Activated CD8-positive, alpha-beta T cell treated with anti-CD3 and anti-CD28 coated beads, Interleukin-2, amount 10 ng/mL, durations not matched to agents 7 days and 5 days (primary cell): ENCODE measurements at regions not wholly inside any gene's neighbourhood (a gene's known extent, or its start where the extent isn't known, plus 50 kb on each side); places are given as distances from the start of the nearest gene placed in this dataset.

Source experiments
- ATAC-seq: fragments of 150-1000 bp; cut with Tn5 transposase; one replicate; pipeline ENCODE4 v1.10.0; 2021; ENCODE audit warnings: moderate library complexity
- CTCF ChIA-PET: fragments of 350-600 bp; sonication (Branson Sonifier 250); formaldehyde crosslinking; loops from one replicate; lab custom pipeline; 2021; ENCODE audit warnings: antibody characterized with exemption; lab: Charles Lee
- POLR2A ChIA-PET: fragments of 350-600 bp; sonication (Branson Sonifier 250); formaldehyde crosslinking; loops from one replicate; lab custom pipeline; 2021; ENCODE audit warnings: antibody characterized with exemption; lab: Charles Lee
- DNase-seq: peaks from one replicate; pipeline ENCODE4 v3.0.0-alpha.2; 2020
- H3K27ac Mint-ChIP-seq: one replicate; pipeline ENCODE4 v1.8.0; 2021; ENCODE audit warnings: mild to moderate bottlenecking, mixed read lengths
- H3K27me3 Mint-ChIP-seq: one replicate; pipeline ENCODE4 v1.8.0; 2021; ENCODE audit warnings: low read depth, mixed read lengths
- H3K36me3 Mint-ChIP-seq: one replicate; pipeline ENCODE4 v1.8.0; 2021; ENCODE audit warnings: low read depth, mixed read lengths
- H3K4me1 Mint-ChIP-seq: one replicate; pipeline ENCODE4 v1.8.0; 2021; ENCODE audit warnings: low read depth, mixed read lengths
- H3K4me3 Mint-ChIP-seq: one replicate; pipeline ENCODE4 v1.8.0; 2021; ENCODE audit warnings: mild to moderate bottlenecking, mixed read lengths
- H3K9me3 Mint-ChIP-seq: one replicate; pipeline ENCODE4 v1.8.0; 2022; ENCODE audit warnings: mixed read lengths; ENCODE audit not compliant: insufficient read depth

DNA sequence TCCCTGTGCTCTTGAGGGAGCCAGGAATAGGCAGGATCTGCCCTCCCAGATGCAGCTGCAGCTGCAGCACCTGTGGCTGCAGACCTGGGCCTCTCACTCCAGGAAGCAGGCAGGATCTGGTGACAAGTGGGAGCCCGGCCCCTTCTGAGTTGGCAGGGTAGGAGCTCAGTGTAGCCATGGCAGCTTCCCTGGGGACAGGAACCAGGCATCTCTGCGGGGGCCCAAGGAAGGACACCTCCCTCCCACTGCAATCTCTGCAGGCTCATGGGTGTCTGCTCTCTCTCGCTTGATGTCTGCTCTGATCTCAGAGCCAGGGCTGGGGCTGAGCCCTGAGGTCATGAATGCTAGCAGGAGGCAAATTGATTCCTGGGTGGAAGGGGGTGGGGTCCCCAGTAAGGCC, 592.5 kb upstream of the CA10 start:
- CTCF ChIA-PET, result no interaction called here
- no peaks in the 10 kb centered on the region for H3K9me3 Mint-ChIP-seq
- H3K36me3 Mint-ChIP-seq, result no peaks in the 10 kb centered on the region
- POLR2A ChIA-PET, result no interaction called here
- no peak overlapping the region for H3K27ac Mint-ChIP-seq
- H3K4me1 Mint-ChIP-seq, result no peaks in the 10 kb centered on the region
- H3K4me3 Mint-ChIP-seq, result no peak overlapping the region
- no peaks in the 10 kb centered on the region for H3K27me3 Mint-ChIP-seq
- no peak for ATAC-seq
- DNase-seq, result no peak

- no peaks in the 10 kb centered on the region for H3K9me3 Mint-ChIP-seq
- H3K4me1 Mint-ChIP-seq, result no peaks in the 10 kb centered on the region
- H3K27me3 Mint-ChIP-seq, result no peaks in the 10 kb centered on the region
- no peak overlapping the region for H3K4me3 Mint-ChIP-seq
- CTCF ChIA-PET, result no interaction called here
- ATAC-seq (no peak), DNase-seq (no peak)
- POLR2A ChIA-PET, result no interaction called here
- H3K27ac Mint-ChIP-seq, result no peak overlapping the region
- no peaks in the 10 kb centered on the region for H3K36me3 Mint-ChIP-seq
These were observed 585.7 kb upstream of the CA10 start for GRCh38 chr17:52744179-52744578.

DNA sequence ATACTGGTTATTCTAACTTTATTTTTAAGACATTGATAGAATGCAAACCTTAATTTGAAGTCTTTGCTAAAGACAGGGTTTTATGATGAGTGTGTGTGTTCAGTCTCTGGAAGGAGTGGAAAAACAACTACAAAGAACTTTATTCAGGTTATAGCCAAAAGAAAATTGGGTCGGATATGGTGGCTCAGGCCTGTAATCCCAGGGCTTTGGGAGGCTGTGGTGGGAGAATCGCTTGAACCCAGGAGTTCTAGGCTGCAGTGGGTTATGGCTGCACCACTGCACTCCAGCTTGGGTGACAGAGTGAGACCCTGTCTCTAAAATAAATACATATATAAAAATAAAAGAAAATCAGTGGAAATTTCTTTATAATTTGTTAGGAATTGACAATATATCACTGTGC, 581.5 kb upstream of the CA10 start:
- no peaks in the 10 kb centered on the region for H3K27me3 Mint-ChIP-seq
- H3K36me3 Mint-ChIP-seq, result no peaks in the 10 kb centered on the region
- no peak overlapping the region for H3K27ac Mint-ChIP-seq
- H3K4me3 Mint-ChIP-seq, result no peak overlapping the region
- no peaks in the 10 kb centered on the region for H3K9me3 Mint-ChIP-seq
- no peak for DNase-seq
- CTCF ChIA-PET, result no interaction called here
- POLR2A ChIA-PET, result no interaction called here
- ATAC-seq, result no peak
- no peaks in the 10 kb centered on the region for H3K4me1 Mint-ChIP-seq

DNA sequence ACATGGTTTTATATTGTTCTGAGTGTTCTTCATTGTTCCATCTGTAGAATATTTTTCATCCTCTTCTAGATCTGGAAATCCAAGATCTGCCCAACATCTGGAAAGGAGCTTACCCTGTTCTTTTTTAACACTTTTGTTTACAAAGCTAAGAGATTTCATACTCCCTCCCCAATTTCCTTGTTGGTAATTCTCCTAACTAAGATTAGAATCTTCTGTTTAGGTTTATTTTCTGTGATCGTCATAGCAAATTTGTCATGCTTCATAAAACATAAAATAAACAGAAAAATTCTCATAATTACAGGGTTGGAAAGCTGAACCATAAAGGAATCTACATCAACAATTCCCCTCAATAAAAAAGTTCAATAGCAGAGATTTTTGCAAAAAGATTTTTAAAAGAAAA, 580.3 kb upstream of the CA10 start:
- no peaks in the 10 kb centered on the region for H3K36me3 Mint-ChIP-seq
- ChIA-PET POLR2A (no interaction called here), CTCF (no interaction called here)
- no peak overlapping the region for H3K27ac Mint-ChIP-seq
- H3K27me3 Mint-ChIP-seq, result no peaks in the 10 kb centered on the region
- H3K4me3 Mint-ChIP-seq, result no peak overlapping the region
- DNase-seq (no peak), ATAC-seq (no peak)
- no peaks in the 10 kb centered on the region for H3K9me3 Mint-ChIP-seq
- no peaks in the 10 kb centered on the region for H3K4me1 Mint-ChIP-seq

GRCh38 chr17:52737071-52737470, 578.6 kb upstream of the CA10 start:
- DNase-seq (no peak), ATAC-seq (no peak)
- Mint-ChIP-seq H3K36me3 (no peaks in the 10 kb centered on the region), H3K27me3 (no peaks in the 10 kb centered on the region), H3K27ac (no peak overlapping the region), H3K4me3 (no peak overlapping the region), H3K9me3 (no peaks in the 10 kb centered on the region), H3K4me1 (no peaks in the 10 kb centered on the region)
- ChIA-PET POLR2A (no interaction called here), CTCF (no interaction called here)

DNA sequence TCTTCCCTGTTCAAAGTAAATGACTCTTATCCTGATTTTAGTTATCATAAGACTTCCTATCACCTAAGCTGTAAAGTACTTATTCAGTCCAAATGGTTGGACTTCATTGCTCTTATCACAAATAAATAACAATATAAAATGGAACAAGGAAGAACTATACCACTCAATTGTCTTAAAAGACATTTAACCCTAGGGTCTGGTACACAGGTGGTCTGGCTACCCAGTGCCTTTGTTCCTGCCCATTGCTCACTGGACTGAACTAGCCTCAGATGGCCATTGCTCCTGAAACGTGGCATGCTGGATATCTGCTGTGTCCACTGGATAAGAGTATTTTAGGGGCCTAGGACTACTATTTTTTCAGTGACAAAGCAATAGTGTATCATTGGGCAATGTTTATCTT, 574.3 kb upstream of the CA10 start:
- ChIA-PET POLR2A (no interaction called here), CTCF (no interaction called here)
- H3K36me3 Mint-ChIP-seq, result no peaks in the 10 kb centered on the region
- H3K4me1 Mint-ChIP-seq, result no peaks in the 10 kb centered on the region
- no peak for DNase-seq
- no peak for ATAC-seq
- H3K27me3 Mint-ChIP-seq, result no peaks in the 10 kb centered on the region
- H3K4me3 Mint-ChIP-seq, result no peak overlapping the region
- H3K9me3 Mint-ChIP-seq, result no peaks in the 10 kb centered on the region
- no peak overlapping the region for H3K27ac Mint-ChIP-seq

- no peaks in the 10 kb centered on the region for H3K36me3 Mint-ChIP-seq
- CTCF ChIA-PET, result no interaction called here
- no peaks in the 10 kb centered on the region for H3K4me1 Mint-ChIP-seq
- H3K9me3 Mint-ChIP-seq, result no peaks in the 10 kb centered on the region
- no peak for ATAC-seq
- no peak overlapping the region for H3K27ac Mint-ChIP-seq
- no peak for DNase-seq
- H3K4me3 Mint-ChIP-seq, result no peak overlapping the region
- POLR2A ChIA-PET, result interaction anchor here (0.7 kb wide), 1 partner anchor 43 kb away, joined by 3 read pairs; no protein-coding TSS in a partner anchor
- no peaks in the 10 kb centered on the region for H3K27me3 Mint-ChIP-seq
These were observed 566.1 kb upstream of the CA10 start for GRCh38 chr17:52724578-52724977.

- Mint-ChIP-seq H3K36me3 (no peaks in the 10 kb centered on the region), H3K27me3 (no peaks in the 10 kb centered on the region), H3K4me1 (no peaks in the 10 kb centered on the region), H3K4me3 (no peak overlapping the region), H3K9me3 (no peaks in the 10 kb centered on the region), H3K27ac (no peak overlapping the region)
- CTCF ChIA-PET, result no interaction called here
- no peak for ATAC-seq
- no peak for DNase-seq
- POLR2A ChIA-PET, result no interaction called here
These were observed 563.4 kb upstream of the CA10 start for GRCh38 chr17:52721910-52722309.

- no peak for DNase-seq
- H3K9me3 Mint-ChIP-seq, result no peaks in the 10 kb centered on the region
- CTCF ChIA-PET, result no interaction called here
- no peak overlapping the region for H3K4me3 Mint-ChIP-seq
- no peaks in the 10 kb centered on the region for H3K27me3 Mint-ChIP-seq
- no peak for ATAC-seq
- POLR2A ChIA-PET, result no interaction called here
- no peak overlapping the region for H3K27ac Mint-ChIP-seq
- H3K4me1 Mint-ChIP-seq, result no peaks in the 10 kb centered on the region
- no peaks in the 10 kb centered on the region for H3K36me3 Mint-ChIP-seq
These were observed 551.9 kb upstream of the CA10 start for GRCh38 chr17:52710363-52710901.

DNA sequence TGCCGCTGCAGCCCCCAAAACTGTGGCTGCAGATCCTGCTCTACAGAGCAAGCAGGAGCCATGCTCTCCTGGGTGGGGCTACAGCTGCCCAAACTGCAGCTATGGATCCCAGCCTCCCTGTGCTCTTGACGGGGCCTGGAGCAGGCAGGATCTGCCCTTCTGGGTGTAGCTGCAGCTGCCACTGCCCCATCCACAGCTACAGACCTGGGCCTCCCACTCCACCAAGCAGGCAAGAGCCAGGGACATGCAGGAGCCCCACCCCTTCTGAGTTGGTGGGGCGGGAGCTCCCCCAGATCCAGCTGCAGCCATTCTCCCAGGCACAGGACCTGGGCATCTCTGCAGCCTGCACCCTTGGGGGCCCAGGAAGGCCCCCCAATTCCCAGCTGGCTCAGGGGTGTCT, 551.2 kb upstream of the CA10 start:
- Mint-ChIP-seq H3K36me3 (no peaks in the 10 kb centered on the region), H3K4me3 (no peak overlapping the region), H3K9me3 (no peaks in the 10 kb centered on the region), H3K27me3 (no peaks in the 10 kb centered on the region), H3K27ac (no peak overlapping the region), H3K4me1 (no peaks in the 10 kb centered on the region)
- no peak for ATAC-seq
- ChIA-PET CTCF (no interaction called here), POLR2A (interaction anchor here (0.5 kb wide), 1 partner anchor 178 kb away, joined by 3 read pairs; no protein-coding TSS in a partner anchor)
- DNase-seq, result no peak

- H3K27ac Mint-ChIP-seq, result no peak overlapping the region
- no peaks in the 10 kb centered on the region for H3K27me3 Mint-ChIP-seq
- H3K9me3 Mint-ChIP-seq, result no peaks in the 10 kb centered on the region
- no peak overlapping the region for H3K4me3 Mint-ChIP-seq
- no peaks in the 10 kb centered on the region for H3K36me3 Mint-ChIP-seq
- ATAC-seq (no peak), DNase-seq (no peak)
- CTCF ChIA-PET, result no interaction called here
- no peaks in the 10 kb centered on the region for H3K4me1 Mint-ChIP-seq
- POLR2A ChIA-PET, result no interaction called here
These were observed 537.8 kb upstream of the CA10 start for GRCh38 chr17:52696362-52696761.

DNA sequence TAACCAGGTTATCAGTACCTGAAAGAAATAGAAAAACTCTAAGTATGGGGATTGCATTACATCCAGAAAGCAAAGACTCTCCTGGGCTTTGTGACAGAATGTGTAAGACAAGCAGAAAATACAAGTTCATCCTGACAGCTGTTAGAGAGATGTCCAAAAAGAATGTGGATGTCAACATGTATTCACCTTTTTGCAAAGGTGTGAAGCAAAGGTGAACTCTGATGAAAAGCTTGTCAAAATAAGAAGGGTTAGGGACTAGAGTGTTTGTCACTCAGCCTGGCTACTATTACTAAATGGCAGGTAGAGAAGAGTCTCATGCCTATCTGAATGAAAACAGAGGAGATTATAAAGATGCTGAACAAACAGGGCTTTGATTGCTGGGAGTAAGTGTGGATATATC, 527.6 kb upstream of the CA10 start:
- no peaks in the 10 kb centered on the region for H3K36me3 Mint-ChIP-seq
- ATAC-seq, result no peak
- H3K27me3 Mint-ChIP-seq, result no peaks in the 10 kb centered on the region
- H3K4me1 Mint-ChIP-seq, result no peaks in the 10 kb centered on the region
- CTCF ChIA-PET, result no interaction called here
- POLR2A ChIA-PET, result no interaction called here
- no peak overlapping the region for H3K27ac Mint-ChIP-seq
- DNase-seq, result no peak
- no peaks in the 10 kb centered on the region for H3K9me3 Mint-ChIP-seq
- no peak overlapping the region for H3K4me3 Mint-ChIP-seq

- Mint-ChIP-seq H3K4me3 (no peak overlapping the region), H3K36me3 (no peaks in the 10 kb centered on the region), H3K27me3 (no peaks in the 10 kb centered on the region), H3K4me1 (no peaks in the 10 kb centered on the region), H3K27ac (no peak overlapping the region), H3K9me3 (peaks cover 18% of the 10 kb centered on the region)
- CTCF ChIA-PET, result no interaction called here
- DNase-seq (no peak), ATAC-seq (no peak)
- POLR2A ChIA-PET, result interaction anchor here (0.5 kb wide), 1 partner anchor 43 kb away, joined by 3 read pairs; no protein-coding TSS in a partner anchor
These were observed 523.0 kb upstream of the CA10 start for GRCh38 chr17:52681480-52681879.
